Central memory CD8-positive, alpha-beta T cell (primary cell): ENCODE measurements at regions not wholly inside any gene's neighbourhood (a gene's known extent, or its start where the extent isn't known, plus 50 kb on each side); places are given as distances from the start of the nearest gene placed in this dataset.
"Not testable (repeated sequence)": the region's sequence is repeated elsewhere in the genome, so short reads cannot be mapped to it uniquely, and the experiment has no call there.

Experiments
- ATAC-seq: fragments of 150-1000 bp; cut with Tn5 transposase; replicated peaks from 2 replicates; pipeline ENCODE4 v1.10.0; 2022; ENCODE audit warnings: mild to moderate bottlenecking, moderate FRiP score, moderate number of reproducible peaks; ENCODE audit not compliant: poor library complexity, severe bottlenecking; ENCODE audit errors: extremely low read depth
- DNase-seq, 2 donors: peaks; one replicate each; pipeline ENCODE4 v3.0.0; 2021; ENCODE audit warnings: low spot score in 2 of 2
- H3K27ac Mint-ChIP-seq: one replicate; pipeline ENCODE4 v1.8.0; 2022; ENCODE audit warnings: low read depth, mild to moderate bottlenecking, moderate library complexity, mixed read lengths
- H3K27me3 Mint-ChIP-seq: one replicate; pipeline ENCODE4 v1.8.0; 2022; ENCODE audit warnings: mixed read lengths
- H3K36me3 Mint-ChIP-seq: one replicate; pipeline ENCODE4 v1.8.0; 2022; ENCODE audit warnings: mild to moderate bottlenecking, moderate library complexity, mixed read lengths; ENCODE audit not compliant: insufficient read depth
- H3K4me1 Mint-ChIP-seq: one replicate; pipeline ENCODE4 v1.8.0; 2022; ENCODE audit warnings: mixed read lengths
- H3K4me3 Mint-ChIP-seq: one replicate; pipeline ENCODE4 v1.8.0; 2022; ENCODE audit warnings: mild to moderate bottlenecking, moderate library complexity, mixed read lengths
- H3K9me3 Mint-ChIP-seq: one replicate; pipeline ENCODE4 v1.8.0; 2022; ENCODE audit warnings: mixed read lengths

GRCh38 chr4:42267724-42268123 is 115.3 kb upstream of the BEND4 start:
- Mint-ChIP-seq H3K4me1 (no peaks in the 10 kb centered on the region), H3K4me3 (no peak overlapping the region), H3K27ac (no peak overlapping the region), H3K27me3 (peaks cover 16% of the 10 kb centered on the region), H3K9me3 (no peaks in the 10 kb centered on the region), H3K36me3 (peaks cover 3% of the 10 kb centered on the region)
- ATAC-seq = no peak
- DNase-seq = no peak

GRCh38 chr4:42268824-42269223 is 116.4 kb upstream of the BEND4 start:
- DNase-seq (no peak), ATAC-seq (no peak)
- Mint-ChIP-seq H3K27ac (no peak overlapping the region), H3K9me3 (no peaks in the 10 kb centered on the region), H3K36me3 (peaks cover 3% of the 10 kb centered on the region), H3K4me1 (no peaks in the 10 kb centered on the region), H3K27me3 (peaks cover 20% of the 10 kb centered on the region), H3K4me3 (no peak overlapping the region)

GRCh38 chr4:42271096-42271495 is 118.6 kb upstream of the BEND4 start:
- no peaks in the 10 kb centered on the region for H3K9me3 Mint-ChIP-seq
- no peak overlapping the region for H3K27ac Mint-ChIP-seq
- no peaks in the 10 kb centered on the region for H3K4me1 Mint-ChIP-seq
- H3K36me3 Mint-ChIP-seq = peaks cover 3% of the 10 kb centered on the region
- DNase-seq (no peak), ATAC-seq (no peak)
- H3K4me3 Mint-ChIP-seq = no peak overlapping the region
- peaks cover 20% of the 10 kb centered on the region for H3K27me3 Mint-ChIP-seq

- peaks cover 10% of the 10 kb centered on the region for H3K4me1 Mint-ChIP-seq
- H3K9me3 Mint-ChIP-seq = no peaks in the 10 kb centered on the region
- no peak overlapping the region for H3K4me3 Mint-ChIP-seq
- DNase-seq (no peak), ATAC-seq (no peak)
- H3K36me3 Mint-ChIP-seq = no peaks in the 10 kb centered on the region
- H3K27ac Mint-ChIP-seq = no peak overlapping the region
- H3K27me3 Mint-ChIP-seq = peaks cover 23% of the 10 kb centered on the region
These were observed 120.0 kb upstream of the SHISA3 start for GRCh38 chr4:42277291-42277690.

- DNase-seq = no peak
- H3K9me3 Mint-ChIP-seq = no peaks in the 10 kb centered on the region
- peaks cover 11% of the 10 kb centered on the region for H3K4me1 Mint-ChIP-seq
- no peak for ATAC-seq
- no peak overlapping the region for H3K27ac Mint-ChIP-seq
- H3K4me3 Mint-ChIP-seq = no peak overlapping the region
- H3K27me3 Mint-ChIP-seq = peaks cover 26% of the 10 kb centered on the region
- no peaks in the 10 kb centered on the region for H3K36me3 Mint-ChIP-seq
These were observed 118.5 kb upstream of the SHISA3 start for GRCh38 chr4:42278709-42279324.

- H3K27me3 Mint-ChIP-seq = peaks cover 34% of the 10 kb centered on the region
- no peak overlapping the region for H3K4me3 Mint-ChIP-seq
- H3K27ac Mint-ChIP-seq = no peak overlapping the region
- ATAC-seq = no peak
- DNase-seq = no peak
- H3K9me3 Mint-ChIP-seq = no peaks in the 10 kb centered on the region
- H3K4me1 Mint-ChIP-seq = peaks cover 11% of the 10 kb centered on the region
- no peaks in the 10 kb centered on the region for H3K36me3 Mint-ChIP-seq
These were observed 116.8 kb upstream of the SHISA3 start for GRCh38 chr4:42280327-42281095.

GRCh38 chr4:42281324-42282020 is 115.8 kb upstream of the SHISA3 start:
- Mint-ChIP-seq H3K27ac (no peak overlapping the region), H3K9me3 (no peaks in the 10 kb centered on the region), H3K36me3 (no peaks in the 10 kb centered on the region), H3K4me1 (peaks cover 11% of the 10 kb centered on the region), H3K27me3 (peaks cover 44% of the 10 kb centered on the region), H3K4me3 (no peak overlapping the region)
- DNase-seq (no peak), ATAC-seq (no peak)

- H3K4me3 Mint-ChIP-seq = no peak overlapping the region
- DNase-seq (no peak), ATAC-seq (peak; percentile 65)
- no peak overlapping the region for H3K27ac Mint-ChIP-seq
- no peaks in the 10 kb centered on the region for H3K9me3 Mint-ChIP-seq
- H3K4me1 Mint-ChIP-seq = peaks cover 11% of the 10 kb centered on the region
- H3K36me3 Mint-ChIP-seq = no peaks in the 10 kb centered on the region
- H3K27me3 Mint-ChIP-seq = peaks cover 45% of the 10 kb centered on the region
These were observed 115.0 kb upstream of the SHISA3 start for GRCh38 chr4:42282081-42282901.

- DNase-seq = no peak
- Mint-ChIP-seq H3K9me3 (no peaks in the 10 kb centered on the region), H3K27ac (no peak overlapping the region), H3K36me3 (no peaks in the 10 kb centered on the region), H3K4me1 (peaks cover 11% of the 10 kb centered on the region), H3K4me3 (no peak overlapping the region), H3K27me3 (peaks cover 45% of the 10 kb centered on the region)
- no peak for ATAC-seq
These were observed 113.3 kb upstream of the SHISA3 start for GRCh38 chr4:42284030-42284429.

GRCh38 chr4:42288876-42289275 is 108.4 kb upstream of the SHISA3 start:
- H3K4me1 Mint-ChIP-seq, ATAC-seq, H3K9me3 Mint-ChIP-seq: not testable (repeated sequence)

GRCh38 chr4:42292192-42292591 is 105.1 kb upstream of the SHISA3 start:
- H3K27ac Mint-ChIP-seq, H3K9me3 Mint-ChIP-seq, H3K36me3 Mint-ChIP-seq, DNase-seq, ATAC-seq, H3K4me1 Mint-ChIP-seq, H3K4me3 Mint-ChIP-seq: not testable (repeated sequence)
- H3K27me3 Mint-ChIP-seq = peaks cover 48% of the 10 kb centered on the region

More at GRCh38 chr4:42288876-42289275, 108.4 kb upstream of the SHISA3 start:
- not testable (repeated sequence) for H3K27ac Mint-ChIP-seq, DNase-seq, H3K36me3 Mint-ChIP-seq, H3K4me3 Mint-ChIP-seq
- H3K27me3 Mint-ChIP-seq = peaks cover 47% of the 10 kb centered on the region
